ENCODE measurements at regions not wholly inside any gene's neighbourhood (a gene's known extent, or its start where the extent isn't known, plus 50 kb on each side); places are given as distances from the start of the nearest gene placed in this dataset.

GRCh38 chr6:98593676-98594075 lies 240.7 kb upstream of the POU3F2 start:
- TF ChIP-seq POLR2A (IDR thresholded peaks at IDR 0.05; ENCODE audit: borderline replicate concordance, extremely low read depth, insufficient read depth, insufficient read length) (no peak), ELF1 (IDR thresholded peaks at IDR 0.05; ENCODE audit: borderline replicate concordance, low read depth) (no peak), FOSL1 (IDR thresholded peaks at IDR 0.05; ENCODE audit: low read depth) (no peak), YY1 (IDR thresholded peaks at IDR 0.05; ENCODE audit: extremely low read depth, insufficient replicate concordance, low read depth, low read length) (no peak), SIN3A (IDR thresholded peaks at IDR 0.05; ENCODE audit: low read depth) (no peak), EGR1 (IDR thresholded peaks at IDR 0.05; ENCODE audit: low read depth) (no peak), MAX (IDR thresholded peaks at IDR 0.05) (no peak), SP1 (IDR thresholded peaks at IDR 0.05; ENCODE audit: low read depth) (no peak), REST (IDR thresholded peaks at IDR 0.05; ENCODE audit: low read depth) (no peak), ZNF274 (IDR thresholded peaks at IDR 0.05; ENCODE audit: low read depth, low read length) (no peak), JUND (IDR thresholded peaks at IDR 0.05) (no peak), RAD21 (IDR thresholded peaks at IDR 0.05; ENCODE audit: low read depth) (no peak), ZFX (IDR thresholded peaks at IDR 0.05) (no peak), ZBTB33 (IDR thresholded peaks at IDR 0.05; ENCODE audit: extremely low read depth, insufficient replicate concordance, low read length) (no peak), CTCF (IDR thresholded peaks at IDR 0.05 in 2 of 3, conservative IDR thresholded peaks at IDR 0.05 in 1 of 3; ENCODE audit: borderline replicate concordance in 1 of 3, insufficient read depth in 1 of 3, low read depth in 2 of 3, low read length in 2 of 3) (no peak), CEBPB (IDR thresholded peaks at IDR 0.05; ENCODE audit: low read depth) (no peak), SRF (IDR thresholded peaks at IDR 0.05; ENCODE audit: low read depth) (no peak), TCF7L2 (IDR thresholded peaks at IDR 0.05; ENCODE audit: borderline replicate concordance, extremely low read depth, insufficient read depth, insufficient read length) (no peak), EZH2phosphoT487 (IDR thresholded peaks at IDR 0.05; ENCODE audit: borderline replicate concordance) (no peak), CBX3 (IDR thresholded peaks at IDR 0.05; ENCODE audit: low read depth) (no peak)
- intact Hi-C loops (cut with micrococcal nuclease), result no loop called here
- Histone ChIP-seq H2AFZ (ENCODE audit: low read depth, low read length, poor library complexity, severe bottlenecking) (no peak overlapping the region), H3K27me3 (ENCODE audit: insufficient read depth, low read length) (peaks cover 6% of the 10 kb centered on the region; the same call in 1 of the 2 replicates), H3K4me3 (replicated peaks in 1 of 2; ENCODE audit: low read depth in 1 of 2, low read length in 2 of 2) (no peak overlapping the region), H3K9me2 (ENCODE audit: insufficient read depth) (no peaks in the 10 kb centered on the region), H3K79me2 (ENCODE audit: insufficient read depth, low read length) (no peaks in the 10 kb centered on the region), H3K9ac (ENCODE audit: low read length) (no peak overlapping the region), H3K4me2 (ENCODE audit: low read length) (no peak overlapping the region), H4K20me1 (ENCODE audit: insufficient read depth) (no peaks in the 10 kb centered on the region), H3K9me3 (ENCODE audit: control insufficient read depth in 1 of 2, insufficient read depth in 1 of 2, low read depth in 1 of 2, low read length in 2 of 2) (no peaks in the 10 kb centered on the region), H3K27ac (ENCODE audit: low read depth, low read length) (no peak overlapping the region), H3K36me3 (ENCODE audit: control insufficient read depth in 1 of 2, insufficient read depth in 2 of 2, low read length in 2 of 2) (no peaks in the 10 kb centered on the region), H3K4me1 (ENCODE audit: control insufficient read depth in 1 of 2, insufficient read depth in 2 of 2, low read length in 2 of 2) (no peaks in the 10 kb centered on the region)
- ChIA-PET CTCF (no interaction called here), POLR2A (no interaction called here), RAD21 (ENCODE audit: low non-redundant PET in 1 of 2, low total read pairs in 2 of 2, uncharacterized antibody in 2 of 2, unreplicated experiment in 2 of 2) (no interaction called here)
- no TSS peak for BruUV-seq (replicated peaks)
- no peak for ATAC-seq
- DNase-seq (ENCODE audit: low read depth, low spot score), result no peak

Data from HCT116 (cell line).